H9 (cell line): ENCODE measurements at regions not wholly inside any gene's neighbourhood (a gene's known extent, or its start where the extent isn't known, plus 50 kb on each side); places are given as distances from the start of the nearest gene placed in this dataset.

ENCODE experiments used
- DNase-seq: peaks from one replicate; pipeline ENCODE4 v3.0.0-alpha.2; 2017
- H2AFZ ChIP-seq: one replicate; pipeline ENCODE4 v1.6.1; 2013; ENCODE audit warnings: mild to moderate bottlenecking, low read length, control low read depth, moderate library complexity
- H2AK5ac ChIP-seq: 2 replicates; pipeline ENCODE4 v1.6.1; 2013; ENCODE audit warnings: low read length, control low read depth, mixed read lengths; ENCODE audit not compliant: insufficient read length
- H2BK120ac ChIP-seq: one replicate; pipeline ENCODE4 v1.6.1; 2013; ENCODE audit warnings: low read depth, mild to moderate bottlenecking, low read length, control low read depth, inconsistent platforms; ENCODE audit not compliant: poor library complexity, severe bottlenecking
- H2BK12ac ChIP-seq: 2 replicates; pipeline ENCODE4 v1.6.1; 2013; ENCODE audit warnings: low read length, control low read depth, mixed read lengths, low read depth; ENCODE audit not compliant: insufficient read length
- H2BK15ac ChIP-seq: 2 replicates; pipeline ENCODE4 v1.6.1; 2013; ENCODE audit warnings: low read depth, low read length, control low read depth
- H2BK20ac ChIP-seq: one replicate; pipeline ENCODE4 v1.6.1; 2013; ENCODE audit warnings: low read depth, mild to moderate bottlenecking, low read length, control low read depth, inconsistent platforms; ENCODE audit not compliant: poor library complexity, severe bottlenecking
- H2BK5ac ChIP-seq: 2 replicates; pipeline ENCODE4 v1.6.1; 2013; ENCODE audit warnings: low read length, control low read depth, mixed read lengths; ENCODE audit not compliant: insufficient read length
- H3K14ac ChIP-seq: 2 replicates; pipeline ENCODE4 v1.6.1; 2013; ENCODE audit warnings: low read length, control low read depth; ENCODE audit not compliant: insufficient read depth
- H3K18ac ChIP-seq: 2 replicates; pipeline ENCODE4 v1.6.1; 2013; ENCODE audit warnings: low read depth, mild to moderate bottlenecking, mixed read lengths, low read length, control low read depth; ENCODE audit not compliant: insufficient read length
- H3K23ac ChIP-seq: 2 replicates; pipeline ENCODE4 v1.6.1; 2013; ENCODE audit warnings: low read length, control low read depth, mixed read lengths, low read depth; ENCODE audit not compliant: insufficient read length
- H3K23me2 ChIP-seq: 2 replicates; pipeline ENCODE4 v1.6.1; 2013; ENCODE audit warnings: low read depth, mild to moderate bottlenecking, mixed read lengths, low read length, control low read depth; ENCODE audit not compliant: insufficient read length, poor library complexity, severe bottlenecking
- H3K27ac ChIP-seq: 2 replicates; pipeline ENCODE4 v1.5.1; 2013; ENCODE audit warnings: low read length, control low read depth, mixed read lengths, low read depth; ENCODE audit not compliant: insufficient read length
- H3K27me3 ChIP-seq: 2 replicates; pipeline ENCODE4 v1.6.1; 2013; ENCODE audit warnings: low read length, control low read depth, inconsistent platforms; ENCODE audit not compliant: insufficient read depth
- H3K4ac ChIP-seq: 2 replicates; pipeline ENCODE4 v1.6.1; 2013; ENCODE audit warnings: low read depth, mild to moderate bottlenecking, control low read depth, inconsistent platforms, low read length, moderate library complexity
- H3K4me1 ChIP-seq: 2 replicates; pipeline ENCODE4 v1.6.1; 2013; ENCODE audit warnings: low read length, control low read depth, inconsistent platforms; ENCODE audit not compliant: insufficient read depth
- H3K4me2 ChIP-seq: 2 replicates; pipeline ENCODE4 v1.6.1; 2013; ENCODE audit warnings: low read length, control low read depth, mixed read lengths; ENCODE audit not compliant: insufficient read length, insufficient read depth
- H3K56ac ChIP-seq: 2 replicates; pipeline ENCODE4 v1.6.1; 2013; ENCODE audit warnings: low read depth, mild to moderate bottlenecking, mixed read lengths, low read length, control low read depth; ENCODE audit not compliant: insufficient read length
- H3K79me1 ChIP-seq: 2 replicates; pipeline ENCODE4 v1.6.1; 2013; ENCODE audit warnings: low read depth, mild to moderate bottlenecking, moderate library complexity, low read length, control low read depth, inconsistent platforms; ENCODE audit not compliant: insufficient read depth, poor library complexity, severe bottlenecking
- H3K79me2 ChIP-seq: 2 replicates; pipeline ENCODE4 v1.6.1; 2013; ENCODE audit warnings: low read length, control low read depth, inconsistent platforms; ENCODE audit not compliant: insufficient read depth
- H3K9ac ChIP-seq: 2 replicates; pipeline ENCODE4 v1.6.1; 2013; ENCODE audit warnings: low read length, control low read depth, mixed read lengths; ENCODE audit not compliant: insufficient read length; ENCODE audit errors: extremely low read depth
- H3K9me3 ChIP-seq: one replicate; pipeline ENCODE4 v1.6.1; 2013; ENCODE audit warnings: low read depth, low read length, inconsistent platforms; ENCODE audit not compliant: control insufficient read depth
- H3T11ph ChIP-seq: one replicate; pipeline ENCODE4 v1.6.1; 2013; ENCODE audit warnings: mild to moderate bottlenecking, low read length, control low read depth, inconsistent platforms
- H4K20me1 ChIP-seq: one replicate; pipeline ENCODE4 v1.6.1; 2013; ENCODE audit not compliant: control insufficient read depth, insufficient read length, insufficient read depth
- H4K5ac ChIP-seq: 2 replicates; pipeline ENCODE4 v1.6.1; 2013; ENCODE audit warnings: low read depth, mild to moderate bottlenecking, mixed read lengths, low read length, control low read depth; ENCODE audit not compliant: insufficient read length
- H4K8ac ChIP-seq: replicated peaks from 2 replicates; pipeline ENCODE4 v1.6.1; 2013; ENCODE audit warnings: low read length, control low read depth, mixed read lengths, low read depth; ENCODE audit not compliant: insufficient read length
- H4K91ac ChIP-seq: 2 replicates; pipeline ENCODE4 v1.6.1; 2013; ENCODE audit warnings: low read depth, mild to moderate bottlenecking, moderate library complexity, mixed read lengths, low read length, control low read depth; ENCODE audit not compliant: insufficient read length
- H3K27ac Mint-ChIP-seq, 3 experiments: 2 replicates in 2 of 3; 3 replicates in 1 of 3; pipeline ENCODE4 v1.8.0; 2020 to 2021; ENCODE audit warnings: mixed read lengths in 3 of 3, mild to moderate bottlenecking in 1 of 3, moderate library complexity in 1 of 3
- H3K27me3 Mint-ChIP-seq: 2 replicates; pipeline ENCODE4 v1.8.0; 2021; ENCODE audit warnings: low read depth, mild to moderate bottlenecking, moderate library complexity, mixed read lengths
- H3K36me3 Mint-ChIP-seq, 3 experiments: 2 replicates in 2 of 3; 3 replicates in 1 of 3; pipeline ENCODE4 v1.8.0; 2020 to 2021; ENCODE audit warnings: low read depth in 3 of 3, mixed read lengths in 3 of 3; ENCODE audit not compliant: insufficient read depth in 1 of 3
- H3K4me1 Mint-ChIP-seq, 2 experiments: 2 replicates each; pipeline ENCODE4 v1.8.0; 2020; ENCODE audit warnings: mixed read lengths in 2 of 2
- H3K4me3 Mint-ChIP-seq, 2 experiments: 2 replicates in 1 of 2; 3 replicates in 1 of 2; pipeline ENCODE4 v1.8.0; 2020 to 2021; ENCODE audit warnings: mild to moderate bottlenecking in 2 of 2, mixed read lengths in 2 of 2, moderate library complexity in 1 of 2
- H3K9me3 Mint-ChIP-seq, 2 experiments: 2 replicates in 1 of 2; 3 replicates in 1 of 2; pipeline ENCODE4 v1.8.0; 2020; ENCODE audit warnings: mild to moderate bottlenecking in 2 of 2, mixed read lengths in 2 of 2, moderate library complexity in 1 of 2
- WGBS: extraction: QIAGEN DNeasy Blood & Tissue Kit; methylation state at CpG from one replicate; pipeline ENCODE4 v1.1.7; 2013; ENCODE audit warnings: missing lambda C conversion rate, low lambda C conversion rate, mixed read lengths; ENCODE audit not compliant: insufficient read length; ENCODE audit errors: extremely low coverage; 5-methylcytosine and 5-hydroxymethylcytosine counted together
- TF ChIP-seq, protein P1 (sequence below): fragments of 200-600 bp; sonication (generic); conservative IDR thresholded peaks from 3 replicates; pipeline ENCODE4 v1.8.0; 2021; ENCODE audit warnings: antibody characterized with exemption, mild to moderate bottlenecking

- Histone ChIP-seq H3K4ac (no peak overlapping the region), H2BK5ac (no peak overlapping the region)
Observed at GRCh38 chr5:155799308-155799707, 527.7 kb upstream of the SGCD start.

More at GRCh38 chr5:155799308-155799707, 527.7 kb upstream of the SGCD start:
- no peaks in the 10 kb centered on the region for H3K27me3 ChIP-seq
- H4K8ac ChIP-seq = no peak overlapping the region
- H2AK5ac ChIP-seq = no peak overlapping the region
- no peak overlapping the region for H3K23ac ChIP-seq
- no peaks in the 10 kb centered on the region for H3K79me1 ChIP-seq
- no peaks in the 10 kb centered on the region for H3K4me1 ChIP-seq
- no peak overlapping the region for H3K56ac ChIP-seq
- H2BK15ac ChIP-seq = no peak overlapping the region
- peaks cover 13 to 20% of the 10 kb centered on the region in 2 experiments for H3K9me3 Mint-ChIP-seq
- no peak overlapping the region for H2BK20ac ChIP-seq
- H3T11ph ChIP-seq = no peak overlapping the region
- no peak overlapping the region for H3K18ac ChIP-seq
- no peaks in the 10 kb centered on the region for H3K23me2 ChIP-seq
- no peak overlapping the region for H3K14ac ChIP-seq
- H4K20me1 ChIP-seq = no peaks in the 10 kb centered on the region
- no peak overlapping the region for H3K4me2 ChIP-seq
- H4K91ac ChIP-seq = no peak overlapping the region
- no peak overlapping the region for H3K9ac ChIP-seq
- no peak for DNase-seq
- no CpG with 5 or more reads among the region's 6 CpGs for WGBS
- no peaks in the 10 kb centered on the region for H3K9me3 ChIP-seq
- H2BK12ac ChIP-seq = no peak overlapping the region
- no peaks in the 10 kb centered on the region for H3K27me3 Mint-ChIP-seq
- TF ChIP-seq, protein P1, sequence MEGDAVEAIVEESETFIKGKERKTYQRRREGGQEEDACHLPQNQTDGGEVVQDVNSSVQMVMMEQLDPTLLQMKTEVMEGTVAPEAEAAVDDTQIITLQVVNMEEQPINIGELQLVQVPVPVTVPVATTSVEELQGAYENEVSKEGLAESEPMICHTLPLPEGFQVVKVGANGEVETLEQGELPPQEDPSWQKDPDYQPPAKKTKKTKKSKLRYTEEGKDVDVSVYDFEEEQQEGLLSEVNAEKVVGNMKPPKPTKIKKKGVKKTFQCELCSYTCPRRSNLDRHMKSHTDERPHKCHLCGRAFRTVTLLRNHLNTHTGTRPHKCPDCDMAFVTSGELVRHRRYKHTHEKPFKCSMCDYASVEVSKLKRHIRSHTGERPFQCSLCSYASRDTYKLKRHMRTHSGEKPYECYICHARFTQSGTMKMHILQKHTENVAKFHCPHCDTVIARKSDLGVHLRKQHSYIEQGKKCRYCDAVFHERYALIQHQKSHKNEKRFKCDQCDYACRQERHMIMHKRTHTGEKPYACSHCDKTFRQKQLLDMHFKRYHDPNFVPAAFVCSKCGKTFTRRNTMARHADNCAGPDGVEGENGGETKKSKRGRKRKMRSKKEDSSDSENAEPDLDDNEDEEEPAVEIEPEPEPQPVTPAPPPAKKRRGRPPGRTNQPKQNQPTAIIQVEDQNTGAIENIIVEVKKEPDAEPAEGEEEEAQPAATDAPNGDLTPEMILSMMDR = no peak
- no peaks in the 10 kb centered on the region for H3K79me2 ChIP-seq
- peaks cover 3 to 10% (median 4%) of the 10 kb centered on the region in 3 experiments; a peak in 6 of 7 replicates for H3K36me3 Mint-ChIP-seq
- H3K27ac Mint-ChIP-seq = no peak overlapping the region
- no peak overlapping the region for H2BK120ac ChIP-seq
- no peak overlapping the region for H2AFZ ChIP-seq
- H3K4me1 Mint-ChIP-seq = no peaks in the 10 kb centered on the region
- H3K27ac ChIP-seq = no peak overlapping the region
- H4K5ac ChIP-seq = no peak overlapping the region
- H3K4me3 Mint-ChIP-seq = no peak overlapping the region
